HK-2 (cell line): ENCODE measurements at regions not wholly inside any gene's neighbourhood (a gene's known extent, or its start where the extent isn't known, plus 50 kb on each side); places are given as distances from the start of the nearest gene placed in this dataset.
A peak's percentile ranks its signal among the peaks of the same experiment; 100 is the strongest.

ENCODE experiments used
- DNase-seq: peaks from one replicate; pipeline ENCODE4 v3.0.0-alpha.2; 2018; ENCODE audit not compliant: unreplicated experiment

- no peak for DNase-seq
Measured at GRCh38 chr7:155202106-155202871, 95.4 kb upstream of the INSIG1 start.

DNA sequence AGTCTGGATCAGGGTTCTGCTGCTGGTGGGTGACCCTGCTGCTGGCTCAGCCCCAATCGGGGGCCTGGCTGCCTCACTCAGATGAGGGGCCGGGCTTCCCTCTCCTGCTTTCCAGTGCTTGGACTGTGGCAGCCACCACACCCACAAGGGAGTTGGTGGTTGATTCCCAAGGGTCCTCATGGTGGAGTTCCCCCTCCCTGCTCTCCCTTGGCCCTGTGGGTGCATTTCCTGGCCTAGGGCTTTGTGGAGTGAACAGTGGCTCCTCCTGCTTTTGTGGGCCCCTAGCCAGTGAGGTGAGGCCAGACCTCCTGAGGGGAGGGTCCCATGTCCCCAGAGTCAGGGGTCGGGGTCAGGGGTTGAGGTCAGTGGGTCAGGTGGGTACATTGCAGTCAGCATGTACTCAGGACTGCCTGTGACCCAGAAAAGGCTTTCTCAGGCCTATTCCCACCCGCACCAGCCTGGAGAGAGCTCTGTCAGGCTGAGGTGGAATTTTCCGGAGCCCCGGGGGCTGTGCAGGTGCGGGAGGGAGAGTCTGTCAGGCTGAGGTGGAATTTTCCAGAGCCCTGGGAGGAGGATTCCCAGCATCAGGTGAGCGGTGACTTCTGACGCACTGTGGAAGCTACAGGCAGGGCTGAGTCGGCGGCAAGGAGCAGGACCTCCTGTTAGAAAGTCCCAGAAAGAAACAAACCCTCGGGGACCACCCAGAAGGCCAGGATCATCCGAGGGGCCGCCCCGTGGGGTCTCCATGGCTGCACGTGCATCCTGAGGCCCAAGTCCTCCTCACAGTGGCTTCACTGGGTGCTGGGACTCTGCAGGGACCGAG is 94.4 kb upstream of the INSIG1 start:
- DNase-seq: no peak

DNA sequence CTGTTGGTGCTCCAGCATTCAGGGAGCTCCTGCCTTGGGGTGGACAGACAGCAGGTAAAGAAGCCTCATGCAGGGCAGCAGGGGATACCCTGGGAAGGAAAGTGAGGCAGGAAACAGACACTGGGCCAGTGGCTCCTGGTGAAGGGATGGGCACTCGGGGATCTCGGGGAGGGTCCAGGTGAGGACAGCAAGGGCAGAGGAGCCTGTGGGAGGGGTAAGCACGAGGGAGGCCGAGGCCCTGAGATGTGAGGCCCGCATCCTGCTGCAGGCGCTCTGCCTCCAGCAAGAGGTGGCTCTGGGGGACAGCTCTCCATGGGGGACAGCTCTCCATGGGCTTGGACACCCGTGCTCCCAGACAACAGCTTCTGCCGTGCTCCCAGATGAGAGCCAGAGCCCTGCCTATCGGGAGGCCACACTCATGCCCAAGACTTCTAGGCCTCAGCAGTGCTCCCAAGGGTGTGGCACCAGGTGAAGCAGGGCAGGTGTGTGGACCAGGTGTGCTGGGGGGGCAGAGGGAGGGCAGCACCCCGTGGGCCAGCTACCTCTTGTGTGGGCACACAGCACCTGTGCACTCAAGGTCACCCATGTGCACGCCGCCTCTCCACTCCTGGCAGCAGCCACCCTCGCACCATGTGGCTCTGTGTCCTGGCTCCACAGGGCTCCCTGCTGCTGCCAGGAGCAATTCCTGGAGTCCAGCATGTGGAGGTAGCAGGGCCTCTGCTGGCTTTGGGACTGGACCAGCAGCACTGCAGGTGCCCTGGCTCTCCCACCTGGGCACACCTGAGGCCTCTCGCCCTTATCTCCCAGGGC is 93.6 kb upstream of the INSIG1 start:
- no peak for DNase-seq

GRCh38 chr7:155204744-155205367 is 92.8 kb upstream of the INSIG1 start:
- peak; percentile 47 for DNase-seq

DNA sequence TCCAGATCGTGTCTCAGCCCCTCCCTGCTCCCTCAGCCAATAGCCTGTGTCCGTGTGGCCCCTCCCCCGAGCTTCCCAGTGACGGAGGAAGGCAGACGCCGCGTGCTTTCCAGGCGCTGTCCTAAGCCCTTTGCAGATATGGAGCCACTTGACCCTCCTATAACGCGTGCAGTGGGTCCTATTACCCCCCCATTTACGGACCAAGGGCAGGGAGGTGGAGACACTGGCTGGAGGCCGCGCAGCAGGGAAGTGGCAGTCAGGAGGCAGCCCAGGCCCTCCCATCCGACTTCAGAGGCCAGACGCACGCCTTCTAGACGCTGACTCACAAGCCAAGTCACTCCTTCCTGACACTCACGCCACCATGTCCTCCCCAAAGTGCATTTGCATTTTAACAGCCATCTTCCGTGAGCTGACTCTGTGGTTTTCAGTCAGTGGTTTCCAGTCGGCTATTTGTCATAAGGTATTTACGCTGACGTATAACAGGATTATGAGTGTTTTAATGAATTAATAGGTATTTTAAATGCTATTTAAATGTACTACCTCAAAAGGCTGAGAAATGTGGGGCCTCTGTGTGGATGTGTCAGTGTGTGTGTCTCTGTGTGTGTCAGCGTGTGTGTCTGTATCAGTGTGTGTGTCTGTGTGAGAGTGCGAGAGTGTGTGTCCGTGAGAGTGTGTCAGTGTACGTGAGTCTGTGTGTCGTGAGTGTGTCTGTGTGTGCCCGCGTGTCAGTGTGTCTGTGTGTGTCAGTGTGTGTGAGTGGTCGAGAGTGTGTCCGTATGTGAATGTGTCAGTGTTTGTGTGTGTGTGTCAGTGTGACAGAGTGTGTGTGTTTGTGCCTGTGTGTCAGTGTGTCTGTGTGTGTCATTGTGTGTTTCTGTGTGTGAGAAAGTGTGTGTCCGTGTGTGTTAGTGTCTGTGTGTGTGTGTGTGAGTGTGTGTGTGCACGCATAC is 92.0 kb upstream of the INSIG1 start:
- DNase-seq: peak; percentile 98

GRCh38 chr7:155206318-155207020 is 91.2 kb upstream of the INSIG1 start:
- DNase-seq: peak; percentile 63

DNA sequence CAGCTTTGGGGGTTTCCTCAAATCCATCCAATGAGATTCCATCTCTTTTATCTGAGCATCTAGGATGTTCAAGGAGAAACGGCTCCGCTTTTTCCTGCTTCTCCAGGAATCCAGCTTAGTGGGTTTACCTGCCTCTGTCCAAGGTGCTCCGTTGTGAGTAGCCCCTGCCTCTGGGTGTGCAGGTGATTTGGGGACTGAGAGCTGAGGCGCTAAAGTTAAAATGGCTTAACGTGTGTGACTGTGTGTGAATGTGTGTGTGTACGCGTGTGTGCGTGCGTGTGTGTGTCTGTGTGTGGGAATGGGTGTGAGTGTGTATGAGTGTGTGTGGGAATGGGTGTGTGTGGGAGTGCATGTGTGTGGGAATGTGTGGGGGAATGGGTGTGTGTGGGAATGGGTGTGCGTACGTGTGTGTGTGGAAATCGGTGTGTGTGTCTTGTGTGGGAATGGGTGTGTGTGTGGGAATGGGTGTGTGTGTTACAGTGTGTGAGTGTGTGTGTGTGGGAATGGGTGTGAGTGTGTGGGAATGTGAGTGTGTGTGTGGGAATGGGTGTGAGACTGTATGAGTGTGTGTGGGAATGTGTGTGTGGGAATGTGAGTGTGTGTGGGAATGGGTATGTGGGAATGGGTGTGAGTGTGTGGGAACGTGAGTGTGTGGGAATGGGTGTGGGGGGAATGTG is 90.2 kb upstream of the INSIG1 start:
- DNase-seq: no peak

GRCh38 chr7:155208681-155209477 is 88.8 kb upstream of the INSIG1 start:
- DNase-seq: no peak

DNA sequence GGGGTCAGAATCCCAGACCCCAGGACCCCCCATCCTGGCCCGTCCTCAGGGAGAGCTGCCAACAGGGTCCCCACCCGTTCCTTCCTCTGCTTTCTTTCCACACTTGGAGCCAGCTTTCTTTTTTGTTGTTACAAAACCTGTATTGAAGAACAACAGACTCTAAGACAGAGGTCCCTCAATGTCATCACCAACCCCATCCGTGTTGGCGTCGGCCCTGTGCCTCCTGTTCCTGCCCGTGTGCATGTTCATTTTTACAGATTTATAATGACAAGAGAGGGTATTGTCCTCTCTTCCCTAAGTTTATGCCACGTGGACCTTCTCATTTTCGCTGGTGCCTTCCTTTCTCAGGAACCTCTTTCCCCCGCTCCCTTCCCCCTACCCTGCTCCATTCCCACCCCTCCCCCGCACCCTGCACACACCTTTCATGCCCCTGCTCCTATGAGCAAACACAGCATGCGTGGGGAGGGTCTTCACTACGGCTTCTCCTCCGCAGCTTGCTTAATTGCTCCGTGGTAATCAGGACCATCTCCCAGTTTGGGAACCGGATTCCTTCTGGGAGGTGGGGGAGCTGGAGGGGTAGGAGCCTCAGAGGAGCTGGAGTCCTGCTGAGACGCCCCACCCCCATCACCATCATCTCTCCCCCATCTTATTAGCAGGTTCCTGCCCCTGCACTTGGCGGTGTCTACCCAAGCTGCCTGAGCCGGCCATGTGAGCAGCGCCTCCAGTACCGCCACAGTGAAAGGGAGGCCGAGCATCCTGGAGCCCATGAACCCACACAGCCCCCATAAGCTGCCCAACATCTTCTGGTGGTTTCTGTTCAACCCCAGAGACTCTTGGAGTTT is 88.0 kb upstream of the INSIG1 start:
- no peak for DNase-seq

GRCh38 chr7:155210356-155210755 is 87.3 kb upstream of the INSIG1 start:
- DNase-seq: no peak

DNA sequence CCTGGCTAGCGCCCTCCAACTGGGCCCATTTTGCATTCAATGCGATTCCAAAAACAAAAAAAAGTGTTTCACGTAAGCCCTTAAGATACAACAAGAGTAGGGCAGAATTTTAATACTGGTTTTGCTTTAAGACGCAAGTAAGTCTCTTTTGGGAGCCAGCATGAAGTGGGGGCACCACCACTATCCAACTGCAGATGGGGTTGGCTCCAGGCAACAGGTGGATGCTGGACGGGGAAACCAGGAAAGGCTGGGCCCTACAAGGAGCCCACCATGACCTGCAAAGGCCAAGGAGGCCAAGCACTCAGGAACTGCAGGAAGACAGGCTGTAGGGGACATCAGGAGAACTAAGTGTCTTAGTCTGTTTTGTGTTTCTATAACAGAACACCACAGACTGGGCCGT is 86.5 kb upstream of the INSIG1 start:
- no peak for DNase-seq

DNA sequence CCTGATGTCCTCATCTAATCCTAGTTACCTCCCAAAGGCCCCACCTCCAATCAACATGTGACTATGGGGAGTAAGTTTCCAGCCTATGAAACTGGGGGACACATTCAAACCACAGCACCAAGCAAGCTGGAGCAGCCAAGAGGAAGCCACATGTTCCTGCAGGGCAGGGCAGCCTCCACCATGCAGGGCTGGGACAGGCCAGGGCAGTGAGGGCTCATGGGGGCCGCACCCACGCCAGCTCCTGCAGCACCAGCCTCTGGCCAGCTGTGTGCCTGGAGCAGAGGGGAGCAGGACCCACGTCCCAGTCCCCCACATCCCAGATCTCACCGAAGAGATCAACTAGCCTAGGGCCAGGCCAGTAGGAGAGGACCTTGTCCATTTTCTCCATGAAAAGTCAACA is 85.9 kb upstream of the INSIG1 start:
- DNase-seq: no peak

DNA sequence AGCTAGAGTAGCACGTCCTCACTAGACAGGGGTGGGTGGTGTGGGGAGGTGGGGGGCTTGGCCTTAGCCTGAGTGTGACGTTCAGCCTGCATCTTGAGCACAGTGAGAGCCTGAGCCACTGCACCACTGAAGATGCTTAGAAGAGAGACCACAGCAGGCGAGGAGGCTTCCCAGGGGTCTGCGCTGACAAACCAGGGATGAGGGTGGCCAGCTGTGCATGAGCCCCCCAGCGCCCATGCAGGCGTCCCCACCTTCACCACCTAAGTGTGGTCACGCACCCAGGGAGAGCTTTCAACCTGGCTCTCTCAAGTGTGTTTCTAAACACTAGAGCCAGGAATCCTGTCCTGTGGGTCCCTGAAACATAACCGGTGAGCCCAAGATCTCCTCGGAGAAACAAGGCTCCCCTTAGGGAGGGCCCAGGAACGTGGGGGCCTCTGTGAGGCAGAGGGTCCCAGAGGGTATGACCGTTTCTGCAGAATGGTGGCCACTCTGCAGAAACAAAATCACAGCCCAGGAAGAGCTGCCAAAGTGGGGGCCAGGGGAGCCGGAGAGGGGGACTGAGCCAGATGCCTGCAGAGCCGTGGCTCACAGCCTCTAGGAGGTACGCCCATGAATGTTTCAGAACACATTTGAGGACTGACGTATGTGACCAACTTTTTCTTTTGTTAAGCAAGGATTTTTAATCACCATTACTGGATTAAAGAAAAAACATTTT is 85.2 kb upstream of the INSIG1 start:
- no peak for DNase-seq

- peak; percentile 51 for DNase-seq
Measured at GRCh38 chr7:155213385-155213784, 84.3 kb upstream of the INSIG1 start.

DNA sequence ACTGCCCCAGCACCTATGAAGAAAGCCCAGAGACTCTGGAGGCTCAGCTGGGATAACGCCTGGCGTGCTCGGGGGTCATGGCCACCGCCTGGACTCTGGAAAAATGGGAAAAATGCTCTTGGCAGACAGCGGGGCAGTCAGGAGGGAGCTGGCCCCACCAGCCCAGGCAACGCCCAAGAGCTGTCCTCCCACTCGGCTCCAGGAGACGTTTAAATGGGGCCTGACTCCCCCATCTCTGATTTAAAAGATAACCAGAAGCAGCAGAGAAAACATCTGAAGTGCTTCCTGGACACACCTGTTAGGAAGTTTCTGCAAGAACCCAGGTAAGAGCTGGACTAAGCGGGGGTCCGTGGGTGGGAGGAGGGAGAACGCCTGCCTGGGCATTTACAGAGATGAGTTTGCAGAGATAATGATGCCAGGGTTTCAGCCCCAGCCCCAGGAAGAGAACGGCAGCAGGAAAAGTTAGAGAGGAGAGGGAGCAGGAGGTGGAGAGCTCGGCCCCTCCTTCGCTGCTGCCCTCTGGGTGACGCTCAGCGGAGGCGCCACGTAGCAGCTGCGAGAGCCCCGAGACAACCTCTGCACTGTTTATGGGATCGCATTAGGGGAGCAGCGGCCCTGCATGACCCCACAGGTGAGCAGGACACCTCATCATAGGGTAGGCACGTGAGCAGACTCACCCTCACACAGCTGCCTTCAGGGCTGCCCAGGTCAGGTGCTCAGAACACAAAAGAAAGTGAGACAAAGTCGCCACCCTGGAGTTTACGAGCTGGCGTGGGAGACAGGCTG is 83.5 kb upstream of the INSIG1 start:
- DNase-seq: no peak

- no peak for DNase-seq
Measured at GRCh38 chr7:155215576-155216325, 81.9 kb upstream of the INSIG1 start.
